HPDE6-E6E7 (cell line): ENCODE measurements at regions not wholly inside any gene's neighbourhood (a gene's known extent, or its start where the extent isn't known, plus 50 kb on each side); places are given as distances from the start of the nearest gene placed in this dataset.

Source experiments
- DNase-seq: peaks from one replicate; pipeline ENCODE4 v3.0.0; 2011; ENCODE audit warnings: missing footprints; ENCODE audit errors: extremely low spot score

GRCh38 chr5:53364061-53364460 is 116.4 kb upstream of the FST start:
- DNase-seq, result no peak

DNA sequence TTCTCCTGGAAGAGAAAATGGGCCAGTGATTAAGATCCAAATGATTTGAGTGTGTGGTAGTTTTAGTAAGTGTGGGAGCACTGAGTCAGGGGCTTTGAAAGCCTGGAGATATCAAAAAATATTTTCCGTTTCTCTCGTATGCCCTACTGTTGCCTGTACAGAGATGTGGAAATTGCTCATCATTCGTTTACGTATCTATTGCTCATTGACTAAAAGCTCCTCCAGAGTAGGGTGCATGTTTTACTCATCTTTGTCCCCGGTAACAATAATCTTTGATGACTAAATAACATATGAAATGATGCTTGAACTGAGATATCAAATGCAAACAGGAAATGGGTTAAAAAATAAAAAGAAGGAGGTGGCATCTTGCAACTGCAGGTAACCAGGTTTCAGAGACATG is 114.2 kb upstream of the FST start:
- no peak for DNase-seq

DNA sequence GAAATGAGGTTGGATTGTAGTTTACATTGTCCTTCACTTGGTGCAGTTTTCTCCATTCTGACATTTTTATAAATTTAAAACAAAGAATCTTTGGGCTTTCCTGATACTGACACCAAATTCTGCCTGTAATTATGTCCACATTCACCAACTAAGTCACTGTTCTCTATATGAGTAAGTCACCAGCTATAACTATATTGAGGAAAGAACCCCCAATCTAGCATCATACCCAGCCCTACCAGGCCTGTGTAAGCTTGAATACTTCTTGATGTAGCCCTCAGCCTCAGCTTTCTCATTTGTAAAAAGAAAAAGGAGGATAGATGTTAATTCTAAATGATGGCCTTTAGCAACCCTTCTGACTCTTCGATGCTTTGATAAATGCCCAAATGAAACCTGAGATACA is 112.7 kb upstream of the FST start:
- DNase-seq, result no peak

- no peak for DNase-seq
Observed at GRCh38 chr5:53368516-53368915, 111.9 kb upstream of the FST start.

- no peak for DNase-seq
Observed at GRCh38 chr5:53368966-53369605, 111.3 kb upstream of the FST start.

DNA sequence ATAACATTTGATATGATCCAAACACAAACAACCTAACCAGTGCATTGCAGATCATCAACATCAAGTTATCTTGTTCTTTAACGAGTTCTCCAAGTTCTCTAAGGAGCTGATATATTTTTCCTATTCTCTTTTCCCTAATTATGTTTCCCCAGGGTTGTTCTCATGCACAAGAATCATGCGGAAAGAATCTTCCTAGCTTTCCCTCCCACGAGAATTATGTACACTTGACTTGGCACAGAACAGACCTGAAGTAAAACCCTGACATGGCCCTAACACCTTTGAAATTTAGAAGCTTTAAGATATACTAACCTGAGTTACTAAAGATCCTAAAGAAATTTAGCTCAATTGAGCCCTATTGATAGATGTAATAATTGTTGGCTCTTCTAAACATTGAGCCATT is 110.7 kb upstream of the FST start:
- no peak for DNase-seq

GRCh38 chr5:53373451-53374158 is 106.8 kb upstream of the FST start:
- DNase-seq, result no peak

GRCh38 chr5:53376853-53377252 is 103.6 kb upstream of the FST start:
- DNase-seq, result no peak

DNA sequence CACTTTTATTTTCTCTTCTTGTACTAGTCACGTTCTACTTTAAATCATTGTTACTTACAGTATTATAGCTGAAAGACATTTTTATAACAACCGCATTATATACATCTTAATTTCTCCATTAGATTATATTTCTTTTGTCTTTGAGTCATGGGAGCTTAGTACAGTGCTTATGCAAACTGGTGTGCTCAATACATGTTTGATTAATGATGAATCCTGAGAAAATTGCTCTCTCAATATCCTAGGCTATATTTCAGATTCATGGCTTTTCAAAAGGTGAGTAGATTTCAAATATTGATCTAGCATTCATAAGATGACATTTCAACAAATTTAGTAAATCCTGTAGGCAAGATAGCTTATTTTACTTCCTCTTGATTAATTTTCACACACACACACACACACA is 102.2 kb upstream of the FST start:
- DNase-seq, result no peak

- peak; percentile 47 for DNase-seq
Observed at GRCh38 chr5:53378590-53379247, 101.7 kb upstream of the FST start.

DNA sequence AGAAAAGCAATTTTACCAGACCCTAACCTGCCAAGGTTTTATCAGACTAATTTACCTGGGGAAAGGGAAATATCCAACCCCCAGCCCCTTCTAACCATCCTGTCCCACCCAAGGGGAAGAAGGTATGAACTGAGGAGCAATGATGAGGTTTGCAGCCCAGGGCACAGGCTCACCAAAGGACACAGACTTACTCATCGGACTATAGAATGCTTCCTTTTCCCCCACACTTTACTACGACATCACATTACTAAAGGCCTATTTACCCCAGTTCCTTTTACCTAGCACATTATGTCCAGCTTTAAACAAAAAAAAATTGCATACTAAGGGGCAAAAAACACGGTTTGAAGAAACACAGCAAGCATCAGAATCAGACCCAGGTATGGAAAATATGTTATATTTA is 94.1 kb upstream of the FST start:
- DNase-seq, result no peak

DNA sequence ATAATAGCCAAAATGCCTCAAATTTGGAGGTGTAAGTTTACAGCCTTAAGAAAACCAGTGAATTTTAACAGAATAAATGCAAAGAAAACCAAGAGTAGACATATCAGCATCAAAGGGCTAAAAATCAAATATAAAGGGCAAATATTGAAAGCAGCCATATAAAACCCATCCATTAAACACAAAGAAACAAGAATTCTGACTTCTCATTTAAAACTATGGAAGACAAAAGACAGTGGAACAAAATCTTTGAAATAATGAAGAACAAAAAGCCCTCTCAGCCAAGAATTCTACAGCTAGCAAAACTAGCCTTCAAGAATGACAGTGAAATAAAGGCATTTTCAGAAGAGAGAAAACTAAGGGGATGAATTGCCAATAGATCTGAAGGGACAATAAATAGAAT is 91.3 kb upstream of the FST start:
- no peak for DNase-seq

DNA sequence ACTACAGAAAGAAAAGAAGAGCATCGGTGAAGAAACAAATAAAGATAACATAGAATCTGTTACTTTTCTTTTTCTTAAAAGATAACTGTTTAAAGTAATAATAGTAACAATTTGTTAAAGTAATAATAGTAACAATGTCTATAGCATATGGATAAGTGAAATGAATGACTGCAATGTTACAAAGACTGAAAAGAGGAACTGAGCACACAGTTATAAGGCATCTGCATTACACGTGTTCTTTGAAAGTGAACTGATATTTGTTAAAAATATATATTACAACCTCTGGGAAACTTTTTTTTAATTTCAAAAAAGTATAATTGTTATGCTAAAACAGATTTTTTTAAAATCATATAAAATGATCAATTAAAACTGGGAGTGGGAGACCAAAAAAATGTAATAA is 88.4 kb upstream of the FST start:
- DNase-seq, result no peak

DNA sequence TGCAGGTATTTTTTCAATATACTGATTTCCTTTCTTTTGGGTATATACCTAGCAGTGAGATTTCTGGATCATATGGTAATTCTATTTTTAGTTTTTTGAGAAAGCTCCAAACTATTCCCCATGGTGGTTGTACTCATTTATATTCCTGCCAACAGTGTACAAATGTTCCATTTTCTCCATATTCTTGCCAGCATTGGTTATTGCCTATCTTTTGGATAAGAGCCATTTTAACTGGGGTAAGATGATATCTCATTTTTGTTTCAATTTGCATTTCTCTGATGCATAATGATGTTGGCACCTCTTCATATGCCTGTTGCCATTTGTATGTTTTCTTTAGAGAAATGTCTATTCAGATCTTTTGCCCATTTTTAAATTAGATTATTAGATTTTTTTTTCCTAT is 85.6 kb upstream of the FST start:
- no peak for DNase-seq

- no peak for DNase-seq
Observed at GRCh38 chr5:53397141-53397757, 83.2 kb upstream of the FST start.

DNA sequence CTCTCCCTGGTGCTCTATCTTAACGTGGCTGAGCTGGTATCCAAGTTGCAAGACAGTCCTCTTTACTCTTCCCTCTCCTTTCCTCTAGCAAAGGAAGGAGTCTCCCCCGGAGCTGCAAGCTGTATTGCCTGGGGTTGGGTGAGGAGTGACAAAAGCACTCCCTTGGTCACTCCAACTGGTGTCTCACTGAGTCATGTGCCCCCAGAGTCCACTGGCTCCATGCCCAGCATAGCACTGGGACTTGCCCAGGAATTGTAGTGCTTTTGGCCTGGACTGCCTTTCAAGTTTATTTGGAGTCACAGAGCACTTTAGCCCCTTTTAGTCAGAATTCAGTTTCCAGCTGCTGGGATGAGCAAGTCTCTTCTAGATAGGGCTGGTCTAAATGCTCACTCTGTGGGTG is 82.6 kb upstream of the FST start:
- DNase-seq, result no peak

DNA sequence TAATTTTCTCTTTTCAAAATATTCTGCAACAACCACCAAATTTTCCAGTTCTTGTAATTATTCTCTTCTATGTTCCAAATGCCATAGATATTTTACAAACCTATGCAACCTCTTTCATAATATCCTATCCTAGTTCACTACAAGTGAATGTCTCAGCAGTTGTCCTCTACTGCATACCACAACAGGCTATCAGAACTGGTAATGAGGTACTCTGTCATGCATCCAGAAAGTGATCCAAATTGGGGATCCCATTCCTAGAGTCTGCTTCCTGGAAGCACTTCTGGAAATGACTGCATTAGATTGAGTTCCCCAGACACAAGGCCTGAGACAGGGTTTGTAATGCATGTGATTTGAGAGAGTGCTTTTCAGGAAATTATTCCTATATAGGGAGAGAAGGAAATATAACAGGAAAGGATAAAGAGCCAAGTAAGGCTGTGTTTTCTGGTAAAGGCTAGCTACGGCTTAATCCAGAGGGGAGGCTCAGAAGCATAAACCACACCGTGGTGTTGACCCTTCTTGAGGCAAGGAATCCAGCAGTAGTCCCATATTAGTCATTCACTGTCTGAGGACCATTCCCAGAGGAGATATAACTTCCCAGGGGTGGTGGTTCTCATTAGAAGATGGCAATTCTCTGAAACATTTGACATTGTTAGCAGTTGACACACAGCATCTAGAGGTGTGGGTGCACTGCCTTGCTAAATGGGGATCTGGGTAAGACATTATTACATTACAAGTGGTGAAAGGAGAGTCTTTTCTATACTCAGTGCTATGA is 80.3 kb upstream of the FST start:
- no peak for DNase-seq

DNA sequence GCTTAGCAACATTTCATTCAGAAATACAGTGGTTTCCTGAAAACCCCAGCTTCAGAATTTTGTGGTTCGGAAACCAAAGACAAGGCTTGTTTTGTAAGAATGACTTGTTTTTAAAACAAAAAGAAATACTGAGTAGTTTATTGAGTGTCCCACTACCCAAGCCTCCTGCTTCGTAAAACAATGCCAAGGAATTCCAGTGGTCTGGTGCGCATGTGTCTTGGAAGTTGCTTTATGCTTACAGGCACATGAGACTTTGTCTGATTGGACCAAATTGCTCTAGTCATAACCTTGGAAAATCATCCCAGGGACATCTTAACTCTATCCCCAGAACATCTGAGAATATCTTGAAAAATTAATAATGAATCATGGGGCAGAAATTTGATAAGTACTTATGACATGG is 77.1 kb upstream of the FST start:
- DNase-seq, result no peak

GRCh38 chr5:53403758-53404157 is 76.7 kb upstream of the FST start:
- no peak for DNase-seq

DNA sequence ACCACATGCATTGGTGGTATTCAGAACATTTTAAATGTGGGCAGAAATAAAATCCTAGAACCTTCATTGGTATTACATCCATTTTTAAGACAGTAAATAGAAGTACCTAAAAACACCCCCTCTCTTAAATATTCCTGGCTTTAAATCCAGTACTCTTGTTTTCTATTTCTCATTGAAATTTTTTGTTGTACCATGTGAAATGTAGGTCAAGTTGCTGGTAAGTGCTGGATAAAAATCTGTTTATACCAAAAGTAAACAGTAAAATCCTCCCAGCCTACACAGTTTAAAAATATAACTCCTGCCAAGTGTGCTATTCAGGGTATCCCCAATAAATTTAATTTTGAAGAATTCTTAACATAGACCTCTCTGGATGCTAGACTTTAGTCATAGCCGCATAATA is 75.0 kb upstream of the FST start:
- DNase-seq, result no peak

DNA sequence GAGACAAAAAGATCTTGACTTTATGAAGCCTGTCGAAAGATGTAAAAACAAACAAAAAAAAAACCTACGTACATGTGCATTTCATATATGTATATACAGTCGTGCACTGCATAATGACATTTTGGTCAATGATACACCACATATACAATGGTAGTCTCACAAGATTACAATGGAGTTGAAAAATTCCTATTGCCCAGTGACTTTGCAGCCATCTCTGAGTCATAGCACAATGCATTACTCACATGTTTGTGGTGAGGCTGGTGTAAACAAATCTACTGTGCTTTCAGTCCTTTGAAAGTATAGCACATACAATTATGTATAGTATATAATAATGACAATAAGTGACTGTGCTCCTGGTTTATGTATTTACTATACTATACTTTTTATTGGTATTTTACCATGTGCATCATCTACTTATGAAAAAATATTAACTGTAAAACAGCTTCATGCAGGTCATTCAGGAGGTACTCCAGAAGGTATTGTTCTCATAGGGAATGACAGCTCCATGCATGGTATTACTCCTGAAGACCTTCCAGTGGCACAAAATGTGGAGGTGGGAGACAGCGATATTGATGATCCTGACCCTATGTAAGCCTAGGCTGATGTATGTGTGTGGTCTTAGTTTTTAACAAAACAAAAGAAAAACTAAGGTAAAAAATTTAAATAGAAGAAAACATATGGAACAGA is 73.7 kb upstream of the FST start:
- peak; percentile 57 for DNase-seq

- DNase-seq, result no peak
Observed at GRCh38 chr5:53407373-53407772, 73.1 kb upstream of the FST start.
